GM21515 (cell line): ENCODE measurements at regions not wholly inside any gene's neighbourhood (a gene's known extent, or its start where the extent isn't known, plus 50 kb on each side); places are given as distances from the start of the nearest gene placed in this dataset.
"Not testable (repeated sequence)": the region's sequence is repeated elsewhere in the genome, so short reads cannot be mapped to it uniquely, and the experiment has no call there.

Experiments used
- ATAC-seq: cut with Tn5 transposase; IDR thresholded peaks from one replicate; pipeline ENCODE4 v1.9.1; 2021; ENCODE audit not compliant: unreplicated experiment

- ATAC-seq = no peak
Measured at GRCh38 chr10:125257521-125258108, 97.3 kb upstream of the CTBP2 start.

DNA sequence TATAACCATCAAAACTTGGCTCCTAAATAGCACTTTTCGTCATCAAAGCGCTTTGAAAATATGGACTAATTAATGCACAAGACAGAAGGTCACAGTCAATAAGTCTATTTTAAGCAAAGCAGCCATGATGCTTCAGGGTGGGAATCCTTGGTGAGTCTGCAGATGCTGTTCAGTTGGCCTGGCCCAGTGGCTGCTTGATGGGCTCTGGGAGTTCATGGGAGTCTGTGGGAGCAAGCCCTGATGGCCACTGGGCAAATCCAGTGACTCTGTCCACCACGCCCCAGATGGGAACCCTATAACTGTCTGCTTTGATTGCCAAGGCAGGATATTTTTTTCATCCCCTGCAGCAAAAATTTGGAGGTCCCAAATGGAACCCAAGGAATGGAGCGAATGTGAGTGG, 95.7 kb upstream of the CTBP2 start:
- ATAC-seq = no peak

DNA sequence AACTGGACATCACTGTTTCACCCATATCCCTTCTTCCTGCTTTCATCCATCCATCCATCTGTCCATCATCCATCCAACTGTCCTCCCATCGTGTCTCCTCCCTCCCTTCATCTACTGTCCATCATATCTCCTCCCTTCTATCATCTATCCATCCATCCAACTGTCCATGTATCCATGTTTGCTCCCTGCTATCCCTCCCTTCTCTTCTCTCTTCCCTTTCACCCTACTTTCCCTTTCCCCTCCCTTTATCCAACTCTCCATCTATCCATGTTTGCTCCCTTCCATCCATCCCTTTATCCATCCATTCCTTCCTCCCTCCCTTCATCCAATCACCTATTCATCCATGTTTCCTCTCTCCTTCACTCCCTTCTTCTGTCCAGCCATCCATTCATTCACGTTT, 92.6 kb upstream of the CTBP2 start:
- ATAC-seq = no peak

DNA sequence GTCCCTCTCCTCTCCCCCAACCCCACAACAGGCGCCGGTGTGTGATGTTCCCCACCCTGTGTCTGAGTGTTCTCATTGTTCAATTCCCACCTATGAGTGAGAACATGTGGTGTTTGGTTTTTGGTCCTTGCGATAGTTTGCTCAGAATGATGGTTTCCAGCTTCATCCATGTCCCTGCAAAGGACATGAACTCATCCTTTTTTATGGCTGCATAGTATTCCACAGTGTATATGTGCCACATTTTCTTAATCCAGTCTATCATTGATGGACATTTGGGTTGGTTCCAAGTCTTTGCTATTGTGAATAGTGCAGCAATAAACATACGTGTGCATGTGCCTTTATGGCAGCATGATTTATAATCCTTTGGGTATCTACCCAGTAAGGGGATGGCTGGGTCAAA, 90.5 kb upstream of the CTBP2 start:
- not testable (repeated sequence) for ATAC-seq

GRCh38 chr10:125249948-125250347, 89.6 kb upstream of the CTBP2 start:
- ATAC-seq = no peak

DNA sequence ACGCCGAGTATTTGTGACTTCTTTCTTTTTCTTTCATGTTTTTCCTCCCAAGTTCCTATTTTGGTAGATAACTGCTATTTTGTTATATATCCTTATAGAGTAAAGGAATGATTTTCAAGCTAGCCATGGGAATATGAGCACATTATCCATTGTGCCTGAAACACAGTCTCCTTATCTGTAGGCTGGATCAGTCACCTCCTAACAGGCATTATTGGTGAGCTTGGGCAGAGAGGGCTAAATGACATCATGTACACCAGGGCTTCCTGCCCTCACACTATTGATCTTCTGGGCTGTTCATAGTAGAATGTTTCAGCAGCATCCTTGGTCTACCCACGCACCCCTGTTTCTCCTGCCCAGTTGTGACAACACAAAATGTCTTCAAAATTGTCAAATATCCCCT, 88.1 kb upstream of the CTBP2 start:
- ATAC-seq = no peak

- no peak for ATAC-seq
Measured at GRCh38 chr10:125247576-125247975, 87.2 kb upstream of the CTBP2 start.

- no peak for ATAC-seq
Measured at GRCh38 chr10:125243532-125244253, 83.3 kb upstream of the CTBP2 start.

GRCh38 chr10:125238682-125239081, 78.3 kb upstream of the CTBP2 start:
- ATAC-seq = no peak

- no peak for ATAC-seq
Measured at GRCh38 chr10:125236091-125236490, 75.7 kb upstream of the CTBP2 start.

DNA sequence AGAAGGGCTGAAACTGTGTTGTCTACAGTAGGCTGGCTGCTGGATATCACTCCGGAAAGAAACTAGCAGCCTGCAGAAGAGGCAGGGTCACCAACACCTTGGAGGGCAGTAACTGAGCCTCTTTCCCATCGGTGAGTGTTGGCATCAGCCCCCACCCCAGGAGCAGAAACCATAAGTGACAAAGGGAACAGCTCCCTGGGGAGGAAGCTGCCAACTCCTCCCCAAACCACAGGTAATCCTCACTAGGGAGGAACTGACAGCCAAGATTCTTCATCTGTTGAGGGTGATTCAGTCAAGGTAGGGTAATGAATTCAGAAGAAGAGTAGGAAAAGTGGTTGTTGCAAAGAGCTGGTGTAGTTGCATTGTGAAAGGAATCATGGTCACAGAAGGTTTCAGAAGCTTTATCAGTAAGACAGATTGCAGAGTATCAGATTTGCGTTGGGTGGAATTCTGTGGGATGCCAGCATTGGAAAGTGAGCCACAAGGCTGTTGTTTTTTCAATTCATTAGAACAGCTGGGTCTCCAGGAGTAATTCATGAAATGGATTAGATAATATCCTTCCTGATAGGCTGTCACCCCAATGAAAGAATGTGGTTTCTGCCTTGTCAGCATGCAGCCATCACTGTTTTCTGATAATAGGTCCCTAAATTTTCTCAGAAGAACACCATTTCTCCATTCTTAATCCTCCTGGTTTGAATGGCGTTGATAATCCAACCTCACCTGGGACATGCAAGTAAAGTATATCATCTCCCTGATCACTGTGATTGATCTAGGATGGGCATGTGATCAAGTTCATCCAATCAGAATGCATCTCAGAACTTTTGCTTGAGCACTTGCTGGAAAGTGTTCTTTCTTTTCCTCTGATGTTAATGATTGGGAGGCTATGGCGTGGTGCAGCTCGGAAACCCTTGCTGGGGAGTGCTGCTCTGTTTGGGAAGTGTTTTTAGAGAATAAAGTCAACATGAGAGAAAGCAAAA, 75.0 kb upstream of the CTBP2 start:
- no peak for ATAC-seq

- ATAC-seq = not testable (repeated sequence)
Measured at GRCh38 chr10:125234576-125234975, 74.2 kb upstream of the CTBP2 start.

DNA sequence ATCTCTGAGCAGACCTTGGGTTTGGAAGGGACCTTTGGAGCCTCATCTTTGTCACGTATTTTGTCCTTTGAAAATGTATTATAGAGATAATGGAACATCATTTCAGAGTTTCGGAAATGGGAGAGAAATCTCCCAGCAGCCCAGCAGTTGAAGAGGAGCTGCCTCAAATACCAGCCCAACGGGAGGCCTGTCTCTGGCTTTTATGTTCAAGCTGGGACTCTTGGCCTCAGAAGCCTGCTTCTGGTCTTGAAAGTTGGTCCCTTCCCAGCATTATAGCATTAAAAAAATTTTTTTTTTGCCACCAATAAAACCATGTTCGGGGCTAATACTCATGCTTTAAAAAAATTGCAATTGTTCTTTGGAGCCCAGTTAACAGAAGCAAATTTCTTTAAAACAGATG, 73.4 kb upstream of the CTBP2 start:
- ATAC-seq = no peak

GRCh38 chr10:125232841-125233240, 72.5 kb upstream of the CTBP2 start:
- ATAC-seq = no peak

DNA sequence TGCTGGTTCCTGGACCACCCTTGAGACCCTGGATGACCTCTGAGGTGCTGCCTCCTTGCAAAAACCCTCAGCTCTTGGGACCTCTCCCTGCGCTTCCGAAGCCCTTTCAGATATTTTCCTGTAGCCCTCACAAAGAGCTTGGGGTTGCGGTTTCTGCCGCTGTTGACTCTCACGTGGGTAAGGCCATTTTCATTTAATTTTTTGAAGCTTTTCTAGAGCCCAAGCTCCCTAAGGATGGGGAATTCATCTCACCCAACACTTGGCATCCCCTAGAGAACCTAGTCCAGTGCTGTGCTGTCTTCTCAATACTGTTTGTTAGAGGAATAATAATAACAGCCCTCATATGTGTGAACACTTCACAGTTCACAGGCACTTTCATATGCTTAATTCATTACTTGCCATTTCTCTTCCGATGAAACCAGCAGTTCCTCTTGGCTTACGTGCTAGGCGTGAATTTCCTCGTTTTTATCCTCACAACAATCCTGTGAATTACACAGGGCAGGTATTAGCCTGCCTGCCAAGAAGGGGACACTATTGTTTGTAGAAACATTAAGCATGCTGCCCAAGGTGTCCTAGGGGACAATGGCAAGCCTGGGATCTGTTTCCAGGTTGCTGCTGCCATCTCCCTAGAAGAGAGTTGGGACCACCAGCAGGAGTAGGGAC, 71.6 kb upstream of the CTBP2 start:
- no peak for ATAC-seq

GRCh38 chr10:125231116-125231812, 70.9 kb upstream of the CTBP2 start:
- no peak for ATAC-seq

DNA sequence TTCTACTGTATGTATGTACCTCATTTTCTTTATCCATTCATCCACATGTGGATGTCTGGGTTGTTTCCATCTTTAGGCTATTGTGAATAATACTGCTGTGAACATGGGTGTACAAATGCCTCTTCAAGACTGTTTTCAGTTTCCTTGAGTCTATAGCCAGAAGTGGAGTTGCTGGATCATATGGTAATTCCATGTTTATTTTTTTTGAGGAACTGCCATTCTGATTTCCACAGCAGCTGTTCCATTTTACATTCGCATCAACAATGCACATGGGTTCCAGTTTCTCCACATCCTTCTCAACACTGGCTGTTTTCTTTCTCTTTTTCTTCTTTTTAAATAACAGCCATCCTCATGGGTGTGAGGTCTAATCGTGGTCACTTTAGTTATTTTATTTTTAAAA, 69.9 kb upstream of the CTBP2 start:
- ATAC-seq = no peak

DNA sequence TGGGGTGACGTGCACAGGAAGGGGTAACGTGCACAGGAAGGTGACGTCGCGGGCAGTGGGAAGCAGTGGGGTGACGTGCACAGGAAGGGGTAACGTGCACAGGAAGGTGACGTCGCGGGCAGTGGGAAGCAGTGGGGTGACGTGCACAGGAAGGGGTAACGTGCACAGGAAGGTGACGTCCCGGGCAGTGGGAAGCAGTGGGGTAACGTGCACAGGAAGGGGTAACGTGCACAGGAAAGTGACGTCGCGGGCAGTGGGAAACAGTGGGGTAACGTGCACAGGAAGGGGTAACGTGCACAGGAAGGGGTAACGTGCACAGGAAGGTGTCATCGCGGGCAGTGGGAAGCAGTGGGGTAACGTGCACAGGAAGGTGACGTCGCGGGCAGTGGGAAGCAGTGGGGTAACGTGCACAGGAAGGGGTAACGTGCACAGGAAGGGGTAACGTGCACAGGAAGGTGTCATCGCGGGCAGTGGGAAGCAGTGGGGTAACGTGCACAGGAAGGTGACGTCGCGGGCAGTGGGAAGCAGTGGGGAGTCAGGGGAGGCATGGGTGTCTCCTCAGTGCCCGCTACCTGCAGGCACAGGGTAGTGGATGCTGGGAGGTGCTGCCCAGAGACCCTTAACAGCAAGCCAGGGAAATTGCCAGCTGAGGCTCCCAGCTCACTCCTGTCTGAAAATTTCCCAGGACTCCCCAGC, 68.0 kb upstream of the CTBP2 start:
- not testable (repeated sequence) for ATAC-seq

DNA sequence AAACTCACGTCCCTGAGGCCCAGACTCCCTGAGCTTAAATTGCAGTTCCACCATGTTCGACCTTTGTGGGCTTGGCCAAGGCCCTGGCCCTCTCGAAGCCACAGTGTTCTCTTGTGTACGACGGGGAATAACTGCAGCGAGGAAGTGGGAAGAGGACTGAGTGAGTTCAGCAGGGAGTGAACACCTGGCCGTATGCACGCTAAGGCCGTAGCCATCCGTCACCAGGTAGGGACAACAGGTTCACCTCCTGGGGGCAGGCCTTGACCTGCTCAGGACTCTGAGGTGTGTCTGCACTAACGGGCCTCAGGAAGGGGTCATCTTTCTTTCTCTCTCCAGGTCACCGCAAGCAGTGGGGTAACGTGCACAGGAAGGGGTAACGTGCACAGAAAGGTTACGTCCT, 67.2 kb upstream of the CTBP2 start:
- no peak for ATAC-seq

DNA sequence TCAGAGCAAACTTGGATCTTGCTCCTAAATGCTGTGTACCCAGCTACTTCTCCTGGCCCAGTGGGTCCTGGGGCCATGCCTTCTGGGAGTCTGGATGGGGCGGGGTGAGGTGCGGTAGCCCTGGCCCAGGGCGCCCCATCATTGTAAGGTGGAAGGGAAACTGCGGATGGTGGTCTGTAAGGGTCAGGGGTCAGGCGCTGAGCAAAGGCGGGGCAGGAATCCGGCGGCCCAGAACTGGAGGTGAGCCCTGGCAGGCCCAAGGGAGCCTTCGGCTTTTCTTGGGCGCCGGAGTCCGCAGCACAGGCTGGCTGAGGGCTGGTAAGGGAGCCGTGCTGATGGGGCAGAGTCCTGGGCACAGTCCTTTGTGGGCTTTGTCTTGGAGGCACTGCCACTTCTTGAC, 66.5 kb upstream of the CTBP2 start:
- no peak for ATAC-seq
